ENCODE measurements at regions not wholly inside any gene's neighbourhood (a gene's known extent, or its start where the extent isn't known, plus 50 kb on each side); places are given as distances from the start of the nearest gene placed in this dataset.

DNA sequence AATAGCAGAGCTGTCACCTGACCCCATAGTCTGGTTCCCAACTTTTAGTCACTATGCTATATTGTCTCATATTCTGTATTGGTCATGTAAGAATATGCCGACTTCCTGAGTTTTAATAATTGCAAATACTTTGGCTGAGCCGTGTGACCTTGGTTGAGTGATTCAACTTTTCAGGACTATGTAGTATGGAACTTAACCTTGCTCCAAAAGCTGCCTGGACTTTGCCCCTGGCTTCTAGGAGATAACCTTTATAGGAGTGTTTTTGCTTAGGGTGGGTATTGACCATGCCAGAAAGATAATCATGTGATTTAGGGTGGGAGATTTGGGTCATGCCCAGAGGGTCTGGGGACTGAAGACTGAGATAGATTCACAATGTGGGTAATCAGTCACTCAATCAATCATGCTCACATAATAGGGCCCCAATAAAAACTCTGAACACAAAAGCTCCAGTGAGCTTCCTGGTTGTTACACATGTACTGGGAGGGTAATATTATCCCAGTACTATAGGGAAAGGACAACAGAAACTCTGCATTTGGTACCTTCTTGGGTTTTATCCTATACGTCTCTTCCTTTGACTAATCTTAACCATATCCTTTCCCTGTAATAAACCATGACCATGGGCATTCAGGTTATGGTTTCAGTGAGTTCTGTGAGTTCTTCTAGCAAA is 235.6 kb downstream of the RNF152 start:
- TF ChIP-seq, protein P1, sequence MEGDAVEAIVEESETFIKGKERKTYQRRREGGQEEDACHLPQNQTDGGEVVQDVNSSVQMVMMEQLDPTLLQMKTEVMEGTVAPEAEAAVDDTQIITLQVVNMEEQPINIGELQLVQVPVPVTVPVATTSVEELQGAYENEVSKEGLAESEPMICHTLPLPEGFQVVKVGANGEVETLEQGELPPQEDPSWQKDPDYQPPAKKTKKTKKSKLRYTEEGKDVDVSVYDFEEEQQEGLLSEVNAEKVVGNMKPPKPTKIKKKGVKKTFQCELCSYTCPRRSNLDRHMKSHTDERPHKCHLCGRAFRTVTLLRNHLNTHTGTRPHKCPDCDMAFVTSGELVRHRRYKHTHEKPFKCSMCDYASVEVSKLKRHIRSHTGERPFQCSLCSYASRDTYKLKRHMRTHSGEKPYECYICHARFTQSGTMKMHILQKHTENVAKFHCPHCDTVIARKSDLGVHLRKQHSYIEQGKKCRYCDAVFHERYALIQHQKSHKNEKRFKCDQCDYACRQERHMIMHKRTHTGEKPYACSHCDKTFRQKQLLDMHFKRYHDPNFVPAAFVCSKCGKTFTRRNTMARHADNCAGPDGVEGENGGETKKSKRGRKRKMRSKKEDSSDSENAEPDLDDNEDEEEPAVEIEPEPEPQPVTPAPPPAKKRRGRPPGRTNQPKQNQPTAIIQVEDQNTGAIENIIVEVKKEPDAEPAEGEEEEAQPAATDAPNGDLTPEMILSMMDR (IDR thresholded peaks at IDR 0.05; ENCODE audit: low read depth, low read length): no peak
- Histone ChIP-seq H3K27me3 (ENCODE audit: insufficient read depth, low read depth, severe bottlenecking) (no peaks in the 10 kb centered on the region), H3K4me3 (ENCODE audit: low read depth, low read length) (no peak overlapping the region), H3K36me3 (no peaks in the 10 kb centered on the region), H3K27ac (no peak overlapping the region), H3K9me3 (ENCODE audit: severe bottlenecking) (peaks cover 9% of the 10 kb centered on the region)
- no peak for DNase-seq

DNA sequence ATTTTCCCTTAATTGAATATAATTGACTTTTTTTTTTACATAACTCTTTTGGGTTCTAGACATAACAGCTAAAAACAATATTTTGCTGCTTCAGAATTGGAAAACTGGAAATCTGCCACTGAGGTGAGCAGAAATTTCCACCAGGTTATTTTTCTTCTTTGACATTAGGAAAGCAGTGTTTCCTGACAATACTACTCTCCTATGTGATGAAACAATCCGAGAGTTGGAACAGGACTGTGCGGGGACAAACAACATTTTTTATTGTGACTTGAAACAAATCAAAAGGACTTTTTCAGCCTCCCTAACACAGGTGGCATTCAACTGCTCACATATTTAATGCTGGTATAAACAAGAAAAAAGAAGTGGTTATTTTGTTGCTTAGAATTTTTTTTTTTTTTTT is 237.2 kb downstream of the RNF152 start:
- no peak for DNase-seq
- no peaks in the 10 kb centered on the region for H3K27me3 ChIP-seq (ENCODE audit: insufficient read depth, low read depth, severe bottlenecking)
- H3K27ac ChIP-seq: no peak overlapping the region
- no peak overlapping the region for H3K4me3 ChIP-seq (ENCODE audit: low read depth, low read length)
- H3K9me3 ChIP-seq (ENCODE audit: severe bottlenecking): peaks cover 6% of the 10 kb centered on the region
- no peaks in the 10 kb centered on the region for H3K36me3 ChIP-seq
- TF ChIP-seq, protein P1 (IDR thresholded peaks at IDR 0.05; ENCODE audit: low read depth, low read length): no peak

DNA sequence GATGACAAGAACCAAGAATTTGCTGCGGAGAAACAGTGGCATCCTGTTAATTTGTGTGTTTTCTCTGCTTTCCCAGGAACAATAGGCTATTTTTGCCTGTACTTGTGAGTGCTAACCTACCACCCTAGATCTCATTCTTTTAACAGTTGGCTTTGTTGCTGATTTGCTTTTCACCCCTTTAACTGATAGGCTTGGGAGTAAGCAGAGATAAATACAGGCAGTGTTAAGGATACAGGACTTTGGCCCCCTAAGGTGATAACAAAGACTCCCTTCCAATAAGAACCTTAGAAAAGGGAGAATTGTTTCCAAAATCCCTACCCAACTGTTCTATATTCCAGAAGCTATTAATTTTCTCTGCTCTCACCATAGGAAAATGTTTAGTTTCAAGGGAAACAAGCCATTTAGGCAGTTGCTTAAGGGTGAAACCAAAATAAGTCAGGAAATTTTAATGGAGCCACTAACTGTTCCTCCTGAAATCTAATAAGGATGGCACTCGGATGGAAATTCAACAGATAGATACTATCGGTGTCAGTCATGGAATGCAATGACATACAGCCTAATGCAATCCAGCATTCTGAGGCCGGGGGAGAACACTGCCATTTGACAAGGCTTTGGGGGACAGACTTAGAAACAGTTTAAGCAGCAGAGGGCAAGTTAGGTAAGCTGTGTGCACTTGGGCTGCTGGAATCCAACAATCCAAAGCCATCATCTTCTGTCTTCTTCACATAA is 238.8 kb downstream of the RNF152 start:
- Histone ChIP-seq H3K27me3 (ENCODE audit: insufficient read depth, low read depth, severe bottlenecking) (no peaks in the 10 kb centered on the region), H3K27ac (no peak overlapping the region), H3K9me3 (ENCODE audit: severe bottlenecking) (peaks cover 3% of the 10 kb centered on the region), H3K4me3 (ENCODE audit: low read depth, low read length) (no peak overlapping the region), H3K36me3 (no peaks in the 10 kb centered on the region)
- DNase-seq: no peak
- TF ChIP-seq, protein P1 (IDR thresholded peaks at IDR 0.05; ENCODE audit: low read depth, low read length): no peak

DNA sequence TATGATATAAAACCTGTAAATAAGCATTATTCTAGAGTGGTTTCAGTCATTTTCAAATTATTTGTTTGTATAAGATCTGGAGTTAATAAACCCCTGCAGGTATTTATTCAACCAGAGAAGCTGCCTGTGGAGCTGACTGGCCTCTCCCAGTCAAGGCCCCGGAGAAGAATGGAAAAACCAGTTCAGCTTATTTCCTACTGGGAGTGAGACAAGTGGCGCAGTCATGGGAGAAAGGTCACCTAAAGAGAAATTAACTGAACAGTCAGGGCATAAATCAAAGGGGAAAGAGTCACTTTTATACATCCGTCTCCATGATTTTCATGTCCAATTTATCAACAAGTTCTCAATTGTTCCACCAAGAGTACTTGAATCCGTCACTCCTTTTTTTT is 240.9 kb downstream of the RNF152 start:
- TF ChIP-seq, protein P1 (IDR thresholded peaks at IDR 0.05; ENCODE audit: low read depth, low read length): no peak
- Histone ChIP-seq H3K27me3 (ENCODE audit: insufficient read depth, low read depth, severe bottlenecking) (no peaks in the 10 kb centered on the region), H3K9me3 (ENCODE audit: severe bottlenecking) (no peaks in the 10 kb centered on the region), H3K27ac (no peak overlapping the region), H3K36me3 (no peaks in the 10 kb centered on the region), H3K4me3 (ENCODE audit: low read depth, low read length) (no peak overlapping the region)
- no peak for DNase-seq

DNA sequence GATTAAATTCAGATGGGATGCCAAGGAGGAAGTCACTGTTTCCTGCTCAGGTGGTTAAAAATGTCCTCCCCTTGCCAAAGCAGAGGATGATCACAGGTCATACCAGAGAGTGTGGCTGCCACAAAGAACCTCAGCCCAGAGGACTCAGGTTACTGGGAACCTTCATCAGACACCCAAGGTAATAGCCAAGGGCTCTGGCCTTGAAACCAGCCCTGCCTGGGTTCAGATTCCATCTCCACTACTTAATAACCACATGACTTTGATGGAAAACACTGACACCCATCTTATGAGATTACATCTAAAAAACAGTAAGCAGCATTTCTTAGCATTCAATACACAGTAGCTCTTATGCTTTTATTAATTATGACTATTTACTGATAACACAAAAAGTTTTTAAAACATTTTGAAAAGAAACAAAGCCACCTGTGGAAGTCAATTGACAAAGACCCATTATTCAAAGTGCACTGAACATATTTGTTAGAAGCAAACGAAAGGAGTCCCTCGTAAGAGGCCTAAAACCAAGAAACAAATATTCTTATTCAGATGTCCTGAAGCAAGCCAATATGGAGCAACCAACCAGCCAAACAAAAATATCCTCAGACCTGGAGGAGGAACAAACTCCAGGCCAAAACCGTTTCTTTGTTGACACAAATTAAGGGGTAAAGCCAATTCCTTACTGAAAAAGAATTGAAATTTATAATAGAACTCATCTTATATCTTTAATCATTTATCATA is 241.5 kb downstream of the RNF152 start:
- H3K9me3 ChIP-seq (ENCODE audit: severe bottlenecking): no peaks in the 10 kb centered on the region
- DNase-seq: no peak
- no peak overlapping the region for H3K27ac ChIP-seq
- TF ChIP-seq, protein P1 (IDR thresholded peaks at IDR 0.05; ENCODE audit: low read depth, low read length): no peak
- no peaks in the 10 kb centered on the region for H3K27me3 ChIP-seq (ENCODE audit: insufficient read depth, low read depth, severe bottlenecking)
- H3K36me3 ChIP-seq: no peaks in the 10 kb centered on the region
- no peak overlapping the region for H3K4me3 ChIP-seq (ENCODE audit: low read depth, low read length)

Data from WERI-Rb-1 (cell line).